Adipocyte (in vitro differentiated cells): ENCODE measurements at regions not wholly inside any gene's neighbourhood (a gene's known extent, or its start where the extent isn't known, plus 50 kb on each side); places are given as distances from the start of the nearest gene placed in this dataset.
"Not testable (repeated sequence)": the region's sequence is repeated elsewhere in the genome, so short reads cannot be mapped to it uniquely, and the experiment has no call there.

Experiments used
- DNase-seq: peaks from one replicate; pipeline ENCODE4 v3.0.0-alpha.2; 2015; ENCODE audit warnings: low read depth
- H3K27me3 ChIP-seq: replicated peaks from 2 replicates; pipeline ENCODE4 v1.7.0; 2013; ENCODE audit warnings: mild to moderate bottlenecking, low read length, moderate library complexity; ENCODE audit not compliant: control insufficient read depth, insufficient read depth
- H3K36me3 ChIP-seq: 2 replicates; pipeline ENCODE4 v1.7.0; 2013; ENCODE audit warnings: low read length, mild to moderate bottlenecking, moderate library complexity; ENCODE audit not compliant: control insufficient read depth, insufficient read depth, severe bottlenecking
- H3K4me1 ChIP-seq: 2 replicates; pipeline ENCODE4 v1.7.0; 2013; ENCODE audit warnings: mild to moderate bottlenecking, low read length, moderate library complexity; ENCODE audit not compliant: control insufficient read depth, insufficient read depth
- H3K4me3 ChIP-seq: 2 replicates; pipeline ENCODE4 v1.7.0; 2013; ENCODE audit warnings: mild to moderate bottlenecking, low read length, moderate library complexity
- H3K9ac ChIP-seq: 2 replicates; pipeline ENCODE4 v1.7.0; 2013; ENCODE audit warnings: mild to moderate bottlenecking, low read length, moderate library complexity
- H3K9me3 ChIP-seq: 2 replicates; pipeline ENCODE4 v1.7.0; 2013; ENCODE audit warnings: mild to moderate bottlenecking, low read length, moderate library complexity; ENCODE audit not compliant: control insufficient read depth

DNA sequence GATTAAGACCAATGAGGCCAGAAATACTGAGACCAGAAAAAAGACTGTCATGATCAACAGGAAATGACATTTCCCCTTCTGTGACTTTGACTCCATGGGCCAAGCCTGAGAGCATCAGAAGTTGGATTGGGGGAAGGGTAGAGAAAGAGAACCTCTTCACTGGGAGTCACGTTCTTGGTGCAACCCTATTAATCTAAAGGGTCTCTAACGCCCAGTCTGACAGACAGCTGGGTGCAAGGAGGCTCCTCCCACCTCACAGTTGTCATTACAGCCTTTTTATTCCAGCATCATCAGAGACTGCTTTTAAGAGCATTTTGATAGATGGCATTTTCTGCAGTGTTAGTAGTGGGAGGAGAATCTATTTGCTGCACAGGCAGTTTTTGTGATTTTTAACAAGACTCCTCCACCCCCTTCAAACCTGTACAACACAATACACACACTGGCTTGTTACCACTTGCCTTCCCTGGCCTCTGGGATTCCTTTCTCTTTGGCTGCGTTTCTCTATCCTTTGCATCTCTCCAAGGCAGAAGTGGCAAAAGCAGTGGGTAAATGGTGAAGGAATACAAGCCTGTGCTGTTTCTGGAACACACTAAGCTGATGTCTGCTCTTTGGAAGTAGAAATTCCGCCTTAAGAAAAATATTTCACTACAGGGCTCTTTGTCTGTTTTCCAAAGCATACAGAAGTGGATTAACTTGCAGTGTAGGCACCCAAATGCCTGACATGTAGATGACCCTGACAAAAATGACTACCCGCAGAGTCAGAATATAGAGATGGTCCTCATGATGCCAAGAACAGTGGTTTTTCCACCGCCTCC is 310.4 kb upstream of the ZNF608 start:
- no peaks in the 10 kb centered on the region for H3K27me3 ChIP-seq

DNA sequence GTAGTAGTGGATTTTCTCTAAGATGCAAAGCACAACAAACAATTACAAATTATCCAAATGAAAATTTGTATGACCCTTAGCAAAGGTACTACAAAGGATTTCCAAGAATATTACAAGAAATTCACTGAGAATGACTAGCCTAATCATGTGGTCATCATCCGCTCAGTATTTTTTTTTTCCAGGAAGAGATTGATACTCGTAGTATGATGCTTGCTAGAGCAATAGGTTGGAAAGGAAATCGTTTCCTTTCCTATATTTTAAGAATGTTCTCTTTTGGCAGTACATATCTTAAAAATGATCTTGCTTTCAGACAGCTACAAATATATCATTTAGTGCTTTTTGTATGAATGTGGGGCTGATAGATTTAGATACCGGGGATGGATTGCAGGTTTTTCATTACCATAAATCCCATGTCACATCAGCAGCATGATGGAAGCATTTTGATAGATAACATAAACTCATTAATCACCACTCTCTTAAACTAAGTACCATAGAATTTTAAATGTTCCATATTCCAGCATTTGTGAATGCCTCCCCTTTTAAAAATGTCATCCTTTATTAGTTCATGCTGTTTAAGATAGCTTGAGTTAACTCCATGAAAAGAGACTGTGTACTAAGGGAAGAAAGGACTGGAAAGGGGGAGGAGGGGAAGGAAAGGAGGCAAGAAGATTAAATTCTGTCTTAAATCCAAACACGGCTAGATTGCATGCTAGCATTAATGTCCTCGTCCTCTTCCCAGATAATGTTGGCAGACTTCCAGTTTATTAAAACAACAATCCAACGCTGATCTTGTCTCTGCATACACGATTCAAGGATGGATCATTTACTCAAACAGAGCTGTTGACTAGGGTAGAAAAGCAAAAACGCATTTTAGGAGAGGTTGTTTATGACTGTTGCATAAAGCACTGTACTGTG is 311.7 kb upstream of the ZNF608 start:
- peak; percentile 38 for DNase-seq
- H3K9me3 ChIP-seq = no peaks in the 10 kb centered on the region
- H3K4me3 ChIP-seq = no peak overlapping the region
- peak overlapping the region; percentile 22 for H3K9ac ChIP-seq
- H3K36me3 ChIP-seq = no peaks in the 10 kb centered on the region
- peaks cover 9% of the 10 kb centered on the region for H3K4me1 ChIP-seq
- no peaks in the 10 kb centered on the region for H3K27me3 ChIP-seq

More for the DNA sequence above, 310.4 kb upstream of the ZNF608 start:
- no peak overlapping the region for H3K9ac ChIP-seq
- peaks cover 9% of the 10 kb centered on the region for H3K4me1 ChIP-seq
- H3K4me3 ChIP-seq = no peak overlapping the region
- H3K36me3 ChIP-seq = no peaks in the 10 kb centered on the region
- H3K9me3 ChIP-seq = no peaks in the 10 kb centered on the region
- no peak for DNase-seq

DNA sequence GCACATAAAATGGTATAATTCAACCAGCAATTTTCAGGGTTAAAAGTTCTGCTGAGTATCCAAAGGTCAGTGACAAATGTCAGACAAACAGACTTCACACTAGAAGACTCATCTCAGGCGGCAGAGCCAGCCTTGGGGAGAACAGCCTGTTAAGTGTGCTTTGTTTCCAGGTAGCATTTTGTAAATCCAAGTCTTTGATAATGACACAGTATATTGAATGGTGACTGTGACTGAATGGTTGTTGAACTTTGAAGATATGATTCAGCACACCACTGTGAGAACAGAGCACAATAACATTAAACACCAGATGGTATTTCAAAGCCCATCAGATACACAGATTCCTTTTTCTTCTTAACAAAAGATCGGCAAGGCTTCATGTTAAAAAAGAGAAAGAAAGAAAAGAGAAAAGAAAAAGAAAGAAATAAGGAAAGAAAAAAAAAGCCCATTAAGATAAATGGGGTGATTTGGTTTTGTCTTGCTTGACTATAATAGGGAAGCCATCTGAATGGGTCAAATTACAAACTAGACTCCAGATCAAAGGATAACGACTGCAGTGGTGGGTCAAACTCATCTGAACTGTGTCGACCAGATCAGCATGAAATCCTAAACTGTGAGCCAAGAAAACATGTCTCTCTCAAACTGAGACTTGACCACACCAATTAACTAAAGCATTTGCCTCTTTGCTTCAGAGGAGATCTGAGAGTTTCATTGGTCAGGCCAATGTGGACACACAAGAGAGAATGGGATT is 313.0 kb upstream of the ZNF608 start:
- DNase-seq = no peak
- H3K4me1 ChIP-seq = peaks cover 9% of the 10 kb centered on the region
- H3K9me3 ChIP-seq = no peaks in the 10 kb centered on the region

DNA sequence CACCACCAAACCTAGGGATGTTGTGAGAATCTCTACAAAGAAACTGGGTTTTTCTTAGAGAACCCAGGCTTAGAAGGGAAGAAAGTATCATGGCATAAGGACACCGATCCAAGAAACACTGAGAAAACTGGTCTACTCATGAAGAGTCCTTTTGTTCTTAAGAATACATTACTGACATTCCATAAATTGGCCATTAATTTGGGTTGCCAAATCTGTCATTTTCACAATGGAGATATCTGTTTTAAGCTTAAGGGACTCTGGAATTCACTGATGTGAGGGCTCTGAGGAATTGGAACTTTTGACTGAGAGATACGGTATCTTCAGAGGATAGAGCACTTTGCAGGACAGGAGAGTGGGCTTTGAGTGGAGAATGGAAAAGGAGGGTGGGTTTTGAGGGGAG is 315.3 kb upstream of the ZNF608 start:
- no peaks in the 10 kb centered on the region for H3K36me3 ChIP-seq
- H3K9me3 ChIP-seq = no peaks in the 10 kb centered on the region
- peaks cover 9% of the 10 kb centered on the region for H3K4me1 ChIP-seq
- H3K9ac ChIP-seq = no peak overlapping the region
- no peak for DNase-seq
- H3K4me3 ChIP-seq = no peak overlapping the region
- no peaks in the 10 kb centered on the region for H3K27me3 ChIP-seq

More for the DNA sequence above, 313.0 kb upstream of the ZNF608 start:
- H3K36me3 ChIP-seq = no peaks in the 10 kb centered on the region
- H3K9ac ChIP-seq = no peak overlapping the region
- no peaks in the 10 kb centered on the region for H3K27me3 ChIP-seq
- H3K4me3 ChIP-seq = no peak overlapping the region

DNA sequence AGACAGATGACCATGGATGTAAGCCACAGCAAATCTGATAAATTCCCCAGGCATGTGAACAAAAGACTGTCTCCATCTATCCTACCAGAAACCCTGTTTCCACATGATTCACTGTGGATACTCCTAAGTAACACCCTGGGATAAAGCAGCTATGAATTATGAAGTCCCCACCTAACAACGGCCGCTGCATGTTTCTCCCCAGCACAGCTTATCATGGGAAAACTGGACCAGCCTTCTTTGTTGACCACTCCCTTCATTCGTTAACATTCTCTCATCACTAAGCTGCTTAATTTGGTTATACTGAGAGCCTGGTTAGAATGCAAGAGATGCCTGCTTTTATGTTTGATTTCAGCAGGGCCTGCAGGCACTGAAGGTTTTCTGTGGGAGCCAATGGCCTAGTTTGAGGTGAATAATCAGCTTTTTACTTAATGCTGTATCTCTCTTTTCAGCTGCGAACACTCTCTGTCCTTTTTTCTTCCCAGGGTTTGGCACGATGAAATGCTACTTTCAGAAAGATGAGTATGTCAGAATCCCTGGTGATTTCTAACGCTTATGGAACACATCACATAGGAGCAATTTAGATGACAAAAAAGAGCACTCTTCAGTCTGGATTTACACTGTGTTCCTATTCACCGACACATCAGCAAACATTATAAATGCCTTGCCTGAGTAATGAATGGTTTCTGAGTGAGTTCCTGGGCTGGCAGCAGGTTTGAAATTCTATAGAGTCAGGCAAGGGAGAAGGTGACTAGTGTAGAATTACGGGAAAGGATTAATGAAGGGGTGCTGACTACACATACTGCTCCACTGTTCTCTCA is 318.4 kb upstream of the ZNF608 start:
- DNase-seq = no peak
- Histone ChIP-seq H3K27me3 (no peaks in the 10 kb centered on the region), H3K9ac (no peak overlapping the region), H3K36me3 (no peaks in the 10 kb centered on the region), H3K4me1 (no peaks in the 10 kb centered on the region), H3K4me3 (no peak overlapping the region), H3K9me3 (no peaks in the 10 kb centered on the region)

DNA sequence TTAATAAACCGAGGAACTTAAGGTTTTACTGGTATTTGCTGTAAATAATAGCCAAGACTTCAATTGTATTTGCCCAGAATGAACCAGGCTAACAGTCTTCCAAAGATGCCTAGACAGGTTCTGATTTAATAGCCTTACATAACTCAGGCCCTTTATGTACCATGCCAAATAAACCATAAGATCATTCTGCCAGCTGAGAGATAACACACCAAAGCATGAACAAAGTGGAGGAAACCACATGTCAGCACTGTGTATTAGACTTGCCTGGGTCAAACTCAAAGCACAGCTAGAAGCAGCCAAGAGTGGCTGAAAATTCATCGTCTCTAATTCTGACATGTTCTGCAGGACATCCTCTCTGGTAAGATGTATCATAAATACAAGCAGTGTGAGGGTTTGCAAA is 319.3 kb upstream of the ZNF608 start:
- no peaks in the 10 kb centered on the region for H3K36me3 ChIP-seq
- no peak overlapping the region for H3K9ac ChIP-seq
- H3K4me1 ChIP-seq = no peaks in the 10 kb centered on the region
- no peaks in the 10 kb centered on the region for H3K27me3 ChIP-seq
- H3K4me3 ChIP-seq = no peak overlapping the region
- no peaks in the 10 kb centered on the region for H3K9me3 ChIP-seq
- DNase-seq = no peak

DNA sequence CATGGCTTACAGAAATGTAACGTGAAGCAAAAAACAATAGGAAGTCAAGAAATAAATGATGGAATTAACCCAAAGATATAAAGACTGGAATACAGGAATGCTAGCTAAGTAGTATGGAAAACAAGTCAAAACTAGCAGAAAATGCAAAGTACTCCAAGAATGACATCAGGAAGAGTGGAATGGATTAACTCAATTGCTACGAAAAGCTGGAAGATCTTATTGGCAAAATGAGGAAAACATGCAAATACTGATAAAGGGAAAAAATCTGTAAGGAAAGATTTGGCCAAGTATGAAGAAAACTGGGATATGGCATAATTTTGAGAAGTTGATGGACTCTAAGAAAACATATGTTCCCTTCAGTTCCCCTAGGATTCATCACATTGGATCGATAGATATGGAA is 324.5 kb upstream of the ZNF608 start:
- H3K4me1 ChIP-seq = no peaks in the 10 kb centered on the region
- no peak for DNase-seq
- H3K9ac ChIP-seq = no peak overlapping the region

DNA sequence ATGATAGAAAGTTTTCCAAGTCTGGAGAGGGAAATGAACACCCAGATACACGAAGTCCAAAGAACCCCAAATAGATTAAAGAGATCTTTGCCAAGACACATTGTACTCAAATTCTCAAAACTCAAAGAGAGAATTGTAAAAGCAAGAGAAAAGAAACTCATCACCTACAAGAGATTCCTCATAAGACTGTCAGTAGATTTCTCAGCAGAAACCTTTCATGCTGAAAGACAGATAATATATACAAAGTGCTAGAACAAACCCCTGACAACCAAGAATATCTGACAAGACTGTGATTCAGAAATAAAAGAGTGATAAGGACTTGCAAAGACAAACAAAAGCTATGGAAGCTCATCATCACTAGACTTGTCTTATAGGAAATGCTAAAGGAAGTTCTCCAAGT is 326.7 kb upstream of the ZNF608 start:
- peaks cover 35% of the 10 kb centered on the region for H3K9me3 ChIP-seq
- no peaks in the 10 kb centered on the region for H3K4me1 ChIP-seq
- no peak overlapping the region for H3K4me3 ChIP-seq
- H3K36me3 ChIP-seq = no peaks in the 10 kb centered on the region
- DNase-seq = no peak
- no peaks in the 10 kb centered on the region for H3K27me3 ChIP-seq
- H3K9ac ChIP-seq = no peak overlapping the region

More for the DNA sequence above, 324.5 kb upstream of the ZNF608 start:
- Histone ChIP-seq H3K9me3 (peaks cover 30% of the 10 kb centered on the region), H3K27me3 (no peaks in the 10 kb centered on the region), H3K36me3 (no peaks in the 10 kb centered on the region), H3K4me3 (no peak overlapping the region)

DNA sequence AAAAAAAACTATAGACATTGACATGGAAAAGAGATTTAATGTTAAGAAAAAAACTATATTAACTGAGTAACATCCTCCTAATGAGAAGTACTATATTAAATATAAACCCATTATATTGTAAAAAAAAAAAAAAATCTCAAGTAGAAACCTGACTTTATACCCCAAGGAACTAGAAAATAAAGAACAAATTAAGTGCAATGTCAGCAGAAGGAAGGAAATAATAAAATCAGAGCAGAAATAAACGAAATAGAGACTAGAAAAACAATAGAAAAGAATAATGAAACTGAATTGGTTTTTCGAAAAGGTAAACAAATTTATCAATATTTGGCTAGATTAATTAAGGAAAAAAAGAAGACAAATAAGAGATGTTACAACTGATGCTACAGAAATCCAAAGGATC is 329.1 kb upstream of the ZNF608 start:
- peaks cover 35% of the 10 kb centered on the region for H3K9me3 ChIP-seq
- H3K9ac ChIP-seq = no peak overlapping the region
- no peaks in the 10 kb centered on the region for H3K4me1 ChIP-seq
- H3K27me3 ChIP-seq = no peaks in the 10 kb centered on the region
- no peak overlapping the region for H3K4me3 ChIP-seq
- H3K36me3 ChIP-seq = no peaks in the 10 kb centered on the region
- no peak for DNase-seq

DNA sequence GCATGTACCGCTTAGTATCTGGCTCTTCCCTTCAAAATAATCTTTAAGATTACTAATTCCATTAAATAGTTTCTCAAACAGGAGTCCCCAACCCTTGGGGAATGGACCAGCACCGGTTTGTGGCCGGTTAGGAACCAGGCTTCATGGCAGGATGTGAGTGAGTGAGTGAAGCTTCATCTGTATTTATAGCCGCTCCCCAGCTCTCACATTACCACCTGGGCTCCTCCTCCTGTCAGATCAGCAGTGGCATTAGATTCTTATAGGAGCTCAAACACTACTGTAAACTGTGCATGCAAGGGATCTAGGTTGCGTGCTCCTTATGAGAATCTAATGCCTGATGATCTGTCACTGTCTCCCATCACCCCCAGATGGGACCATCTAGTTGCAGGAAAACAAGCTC is 332.6 kb upstream of the ZNF608 start:
- not testable (repeated sequence) for DNase-seq, H3K9ac ChIP-seq, H3K36me3 ChIP-seq, H3K4me3 ChIP-seq, H3K27me3 ChIP-seq, H3K4me1 ChIP-seq
- H3K9me3 ChIP-seq = peaks cover 13% of the 10 kb centered on the region
